ENCODE measurements at regions not wholly inside any gene's neighbourhood (a gene's known extent, or its start where the extent isn't known, plus 50 kb on each side); places are given as distances from the start of the nearest gene placed in this dataset.

DNA sequence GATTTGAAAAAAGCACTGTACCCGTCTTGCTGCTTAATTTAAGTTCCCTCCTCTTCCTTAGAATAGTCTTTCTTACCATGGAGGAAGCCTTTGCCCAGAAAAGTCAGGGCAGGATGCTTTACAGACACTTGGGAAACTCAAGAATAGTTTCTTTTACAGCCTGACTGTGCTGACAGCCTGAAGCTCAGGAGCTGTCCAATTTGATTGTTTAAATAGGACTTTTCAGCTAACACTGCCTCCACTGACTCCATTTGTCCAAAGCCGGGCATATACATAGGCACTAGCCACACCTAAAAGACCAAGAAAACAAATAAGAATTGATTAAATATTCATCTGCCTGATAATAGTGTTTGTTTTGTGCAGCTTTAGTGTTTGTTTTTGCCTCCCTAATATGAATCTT is 110.9 kb upstream of the L3MBTL4 start (continued):
- TF ChIP-seq RXRA (IDR thresholded peaks at IDR 0.05; ENCODE audit: insufficient read depth, low read depth, low read length), result no peak
